AG09319 (cell line): ENCODE measurements at regions not wholly inside any gene's neighbourhood (a gene's known extent, or its start where the extent isn't known, plus 50 kb on each side); places are given as distances from the start of the nearest gene placed in this dataset.

Experiments used
- DNase-seq: peaks from one replicate; pipeline ENCODE4 v3.0.0-alpha.2; 2010; ENCODE audit warnings: low read depth; ENCODE audit errors: extremely low read depth
- TF ChIP-seq, protein P1 (sequence below): IDR thresholded peaks from 2 replicates; pipeline ENCODE4 v1.5.1; 2011; ENCODE audit warnings: low read depth, mild to moderate bottlenecking, inconsistent platforms, low read length, moderate library complexity

DNA sequence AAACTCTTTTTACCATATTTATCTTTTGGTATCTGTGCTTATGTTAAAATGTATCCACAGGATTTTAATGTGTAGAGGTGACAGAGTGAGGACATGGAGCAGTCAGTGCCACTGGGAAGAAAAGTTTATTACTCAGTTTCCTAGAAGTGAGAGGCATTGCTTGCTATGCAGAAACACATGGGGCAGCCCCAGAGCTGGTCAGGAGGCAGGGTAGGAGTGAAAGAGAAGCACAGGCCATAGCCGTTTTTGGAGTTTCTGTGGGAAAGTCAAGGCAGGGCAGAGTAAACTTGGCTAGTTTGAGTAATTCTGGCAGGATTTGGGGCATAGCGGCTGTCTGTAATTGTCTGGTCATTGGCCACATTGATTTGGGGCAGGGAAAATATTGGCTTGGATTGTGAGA, 370.9 kb downstream of the FGF9 start:
- no peak for DNase-seq

DNA sequence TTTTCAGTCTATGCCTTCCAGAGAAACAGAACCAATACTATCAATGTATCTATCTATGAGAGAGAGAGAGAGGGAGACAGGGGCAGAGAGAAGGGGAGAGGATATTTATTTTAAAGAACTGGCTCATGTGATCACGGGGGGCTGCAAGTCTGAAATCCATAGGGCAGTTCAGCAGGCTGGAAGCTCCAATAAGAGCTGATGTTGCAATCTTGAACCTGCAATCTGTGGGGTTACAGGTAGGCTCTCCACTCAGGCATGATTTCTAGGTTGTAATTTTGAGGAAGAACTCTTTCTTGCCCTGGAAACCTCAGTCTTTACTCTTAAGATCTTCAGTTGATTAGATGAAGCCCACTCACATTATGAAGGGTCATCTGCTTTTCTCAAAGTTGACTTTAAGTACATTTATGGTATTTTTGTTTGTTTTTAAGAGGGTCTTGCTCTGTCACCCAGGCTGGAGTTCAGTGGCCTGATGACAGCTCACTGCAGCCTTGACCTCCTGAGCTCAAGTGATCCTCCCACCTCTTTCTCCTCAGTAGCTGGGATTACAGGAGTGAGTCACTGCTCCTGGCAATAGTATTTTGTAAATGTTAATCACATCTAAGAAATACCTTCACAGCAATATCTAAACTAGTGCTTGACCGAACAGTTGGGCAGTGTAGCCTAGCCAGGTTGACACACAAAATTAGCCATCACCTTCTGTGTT, 376.4 kb downstream of the FGF9 start:
- TF ChIP-seq, protein P1, sequence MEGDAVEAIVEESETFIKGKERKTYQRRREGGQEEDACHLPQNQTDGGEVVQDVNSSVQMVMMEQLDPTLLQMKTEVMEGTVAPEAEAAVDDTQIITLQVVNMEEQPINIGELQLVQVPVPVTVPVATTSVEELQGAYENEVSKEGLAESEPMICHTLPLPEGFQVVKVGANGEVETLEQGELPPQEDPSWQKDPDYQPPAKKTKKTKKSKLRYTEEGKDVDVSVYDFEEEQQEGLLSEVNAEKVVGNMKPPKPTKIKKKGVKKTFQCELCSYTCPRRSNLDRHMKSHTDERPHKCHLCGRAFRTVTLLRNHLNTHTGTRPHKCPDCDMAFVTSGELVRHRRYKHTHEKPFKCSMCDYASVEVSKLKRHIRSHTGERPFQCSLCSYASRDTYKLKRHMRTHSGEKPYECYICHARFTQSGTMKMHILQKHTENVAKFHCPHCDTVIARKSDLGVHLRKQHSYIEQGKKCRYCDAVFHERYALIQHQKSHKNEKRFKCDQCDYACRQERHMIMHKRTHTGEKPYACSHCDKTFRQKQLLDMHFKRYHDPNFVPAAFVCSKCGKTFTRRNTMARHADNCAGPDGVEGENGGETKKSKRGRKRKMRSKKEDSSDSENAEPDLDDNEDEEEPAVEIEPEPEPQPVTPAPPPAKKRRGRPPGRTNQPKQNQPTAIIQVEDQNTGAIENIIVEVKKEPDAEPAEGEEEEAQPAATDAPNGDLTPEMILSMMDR = no peak
- no peak for DNase-seq

More for the DNA sequence above, 370.9 kb downstream of the FGF9 start:
- TF ChIP-seq, protein P1 = no peak

DNA sequence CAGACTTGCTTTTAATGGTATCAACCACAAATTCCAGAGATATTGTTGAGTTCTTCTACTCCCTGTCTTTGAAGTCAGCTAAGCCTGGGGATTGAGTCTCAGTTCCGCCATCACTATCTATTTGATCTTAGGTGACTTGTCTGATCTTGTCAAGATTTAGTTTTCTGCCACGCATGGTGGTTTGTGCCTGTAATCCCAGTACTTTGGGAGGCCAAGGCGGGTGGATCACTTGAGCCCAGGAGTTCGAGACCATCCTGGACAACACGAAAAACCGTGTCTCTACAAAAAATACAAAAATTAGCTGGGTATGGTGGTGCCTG, 376.9 kb downstream of the FGF9 start:
- TF ChIP-seq, protein P1 = no peak
- no peak for DNase-seq

DNA sequence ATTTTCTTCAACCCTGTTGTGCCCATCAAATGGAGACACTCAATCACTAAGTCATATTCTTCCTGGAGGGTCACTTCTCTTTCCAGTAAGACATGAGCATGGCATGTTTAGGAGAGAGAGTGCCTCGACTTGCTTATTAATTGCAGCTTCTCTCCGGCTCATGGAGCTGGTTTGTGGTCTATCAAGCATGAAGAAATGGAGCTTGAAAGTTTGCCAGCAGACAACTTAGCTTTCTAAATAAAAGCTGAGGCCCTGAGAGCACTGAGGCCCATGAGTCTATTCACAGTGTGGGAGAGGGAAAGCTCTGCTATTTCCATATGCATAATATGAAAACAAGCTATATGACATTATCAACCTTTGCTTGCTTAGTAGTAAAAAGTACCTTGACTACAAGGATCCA, 378.5 kb downstream of the FGF9 start:
- no peak for DNase-seq
- TF ChIP-seq, protein P1 = no peak

DNA sequence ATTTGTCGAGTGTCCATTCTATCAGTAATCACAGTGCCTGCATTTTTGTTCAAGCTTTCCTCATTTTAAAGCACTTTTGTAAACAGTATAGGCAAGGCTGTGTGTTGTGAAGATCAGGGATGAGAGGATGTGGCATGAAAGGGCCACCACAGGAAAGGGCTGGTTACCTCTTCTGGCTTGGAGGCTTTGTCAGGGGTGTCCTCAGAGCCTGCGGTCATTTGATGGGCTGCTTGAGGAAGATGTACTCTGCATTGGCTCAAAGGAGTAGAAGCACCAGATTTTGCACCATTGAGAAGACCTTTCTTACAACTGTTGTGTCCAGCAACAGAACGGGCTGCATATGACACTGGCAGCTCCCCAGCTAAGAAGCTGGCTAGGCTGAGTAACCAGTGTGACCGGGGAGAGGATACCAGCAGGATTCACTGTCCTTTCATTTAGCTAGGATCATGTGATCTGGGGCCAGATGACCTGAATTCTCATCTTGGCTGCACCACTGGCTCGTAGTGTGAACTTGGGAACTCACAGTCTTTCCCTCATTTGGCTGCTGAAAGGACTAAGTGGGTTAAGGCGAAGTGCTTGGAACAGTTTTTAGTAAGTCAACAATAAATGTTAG, 380.2 kb downstream of the FGF9 start:
- TF ChIP-seq, protein P1 = no peak
- DNase-seq = no peak

DNA sequence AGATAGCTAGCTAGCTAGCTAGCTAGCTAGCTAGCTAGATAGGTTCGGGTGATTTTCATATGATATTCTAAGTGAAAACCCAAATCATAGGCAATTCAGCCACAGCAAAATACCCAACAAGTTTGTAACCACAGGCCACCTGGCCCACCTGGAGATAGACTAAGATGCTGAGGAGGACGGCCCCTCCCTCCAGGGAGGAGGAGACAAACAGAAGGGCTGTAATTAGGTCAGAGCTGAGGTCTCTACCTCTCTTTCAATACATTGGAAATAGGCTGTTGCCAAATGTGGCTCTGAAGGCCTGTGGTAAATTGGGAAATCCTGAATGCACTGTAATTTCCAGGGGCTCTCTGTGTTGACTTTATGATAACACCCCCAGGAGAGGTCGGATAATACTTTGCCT, 382.2 kb downstream of the FGF9 start:
- TF ChIP-seq, protein P1 = no peak
- DNase-seq = no peak

DNA sequence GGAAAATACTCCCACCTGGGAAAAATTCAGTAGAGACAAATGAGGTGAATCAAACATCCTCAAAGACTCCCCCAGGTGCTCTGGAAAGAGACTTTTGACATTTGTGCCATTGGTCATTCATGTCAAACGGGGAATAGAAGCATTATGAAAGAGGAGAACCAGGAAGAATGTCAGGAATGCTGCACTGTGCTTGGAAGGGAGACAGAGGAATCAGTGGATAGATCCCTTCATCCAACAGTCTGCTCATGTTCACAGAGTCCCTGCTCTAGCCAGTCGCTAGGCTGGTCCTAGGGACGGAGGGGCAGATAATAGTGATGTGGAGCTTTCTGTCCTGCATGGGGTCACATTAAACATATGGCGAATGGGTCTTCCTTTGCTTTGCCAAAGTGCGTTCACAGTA, 384.4 kb downstream of the FGF9 start:
- DNase-seq = no peak
- TF ChIP-seq, protein P1 = no peak
